ENCODE measurements at regions not wholly inside any gene's neighbourhood (a gene's known extent, or its start where the extent isn't known, plus 50 kb on each side); places are given as distances from the start of the nearest gene placed in this dataset.

DNA sequence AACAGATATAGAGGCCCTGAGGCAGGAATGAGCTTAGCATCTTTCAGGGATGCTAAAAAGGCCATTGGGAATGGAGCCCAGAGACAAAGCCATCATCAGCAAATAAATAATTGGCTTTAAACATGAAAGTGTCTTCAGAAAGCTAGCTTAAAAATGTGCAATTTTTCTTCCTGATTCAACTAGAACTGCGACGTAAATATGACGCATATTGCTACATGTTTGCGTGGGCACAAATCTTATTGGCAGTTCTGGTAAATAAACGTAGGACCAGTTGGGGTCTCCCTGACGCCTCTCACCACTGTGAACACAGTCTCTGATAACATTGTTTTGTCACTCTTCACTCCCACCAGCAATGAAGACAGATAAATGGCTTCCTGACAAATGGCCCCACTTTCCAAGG lies 97.3 kb upstream of the SRD5A3 start:
- Histone ChIP-seq H3K9me3 (ENCODE audit: low read depth, low read length, poor library complexity, severe bottlenecking) (no peaks in the 10 kb centered on the region), H3K27ac (ENCODE audit: low read depth, low read length, poor library complexity, severe bottlenecking) (no peak overlapping the region), H3K36me3 (ENCODE audit: insufficient read depth, low read length, poor library complexity, severe bottlenecking) (no peaks in the 10 kb centered on the region), H3K4me3 (ENCODE audit: low read depth, low read length, poor library complexity, severe bottlenecking) (no peak overlapping the region), H3K4me1 (ENCODE audit: insufficient read depth, low read length, poor library complexity, severe bottlenecking) (no peaks in the 10 kb centered on the region), H3K27me3 (replicated peaks; ENCODE audit: insufficient read depth, low read depth, low read length, poor library complexity) (no peaks in the 10 kb centered on the region)
- ChIA-PET CTCF (no interaction called here), POLR2A (ENCODE audit: low non-redundant PET) (no interaction called here)
- no peak for DNase-seq (ENCODE audit: low spot score)
- no peak for TF ChIP-seq EZH2 (IDR thresholded peaks at IDR 0.05; ENCODE audit: borderline replicate concordance, low read depth, low read length, poor library complexity, severe bottlenecking)
- TF ChIP-seq, protein P1, sequence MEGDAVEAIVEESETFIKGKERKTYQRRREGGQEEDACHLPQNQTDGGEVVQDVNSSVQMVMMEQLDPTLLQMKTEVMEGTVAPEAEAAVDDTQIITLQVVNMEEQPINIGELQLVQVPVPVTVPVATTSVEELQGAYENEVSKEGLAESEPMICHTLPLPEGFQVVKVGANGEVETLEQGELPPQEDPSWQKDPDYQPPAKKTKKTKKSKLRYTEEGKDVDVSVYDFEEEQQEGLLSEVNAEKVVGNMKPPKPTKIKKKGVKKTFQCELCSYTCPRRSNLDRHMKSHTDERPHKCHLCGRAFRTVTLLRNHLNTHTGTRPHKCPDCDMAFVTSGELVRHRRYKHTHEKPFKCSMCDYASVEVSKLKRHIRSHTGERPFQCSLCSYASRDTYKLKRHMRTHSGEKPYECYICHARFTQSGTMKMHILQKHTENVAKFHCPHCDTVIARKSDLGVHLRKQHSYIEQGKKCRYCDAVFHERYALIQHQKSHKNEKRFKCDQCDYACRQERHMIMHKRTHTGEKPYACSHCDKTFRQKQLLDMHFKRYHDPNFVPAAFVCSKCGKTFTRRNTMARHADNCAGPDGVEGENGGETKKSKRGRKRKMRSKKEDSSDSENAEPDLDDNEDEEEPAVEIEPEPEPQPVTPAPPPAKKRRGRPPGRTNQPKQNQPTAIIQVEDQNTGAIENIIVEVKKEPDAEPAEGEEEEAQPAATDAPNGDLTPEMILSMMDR (conservative IDR thresholded peaks at IDR 0.05; ENCODE audit: low read depth, low read length) = no peak
- no TSS peak for BruUV-seq (replicated peaks)
- intact Hi-C loops (cut with micrococcal nuclease; ENCODE audit: unreplicated experiment) = no loop called here

DNA sequence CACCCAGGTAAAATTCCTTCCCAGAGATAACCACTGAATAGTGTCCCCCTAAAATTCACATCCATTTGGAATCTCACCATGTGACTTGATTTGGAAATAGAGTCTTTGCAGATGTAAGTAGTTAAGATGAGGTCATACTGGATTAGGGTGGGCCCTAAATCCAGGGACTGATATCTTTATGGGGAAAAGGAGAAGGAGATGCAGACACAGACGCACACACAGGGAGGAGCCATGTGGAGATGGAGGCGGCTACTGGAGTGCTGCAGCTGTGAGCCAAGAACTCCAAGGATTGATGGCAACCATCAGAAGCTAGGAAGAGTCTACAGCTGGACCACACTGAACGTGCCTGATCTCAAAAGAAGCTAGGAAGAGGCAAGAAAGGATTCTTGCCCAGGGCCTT lies 96.6 kb upstream of the SRD5A3 start:
- no TSS peak for BruUV-seq (replicated peaks)
- TF ChIP-seq EZH2 (IDR thresholded peaks at IDR 0.05; ENCODE audit: borderline replicate concordance, low read depth, low read length, poor library complexity, severe bottlenecking) = no peak
- TF ChIP-seq, protein P1 (conservative IDR thresholded peaks at IDR 0.05; ENCODE audit: low read depth, low read length) = no peak
- Histone ChIP-seq H3K27me3 (replicated peaks; ENCODE audit: insufficient read depth, low read depth, low read length, poor library complexity) (no peaks in the 10 kb centered on the region), H3K4me3 (ENCODE audit: low read depth, low read length, poor library complexity, severe bottlenecking) (no peak overlapping the region), H3K27ac (ENCODE audit: low read depth, low read length, poor library complexity, severe bottlenecking) (no peak overlapping the region), H3K36me3 (ENCODE audit: insufficient read depth, low read length, poor library complexity, severe bottlenecking) (no peaks in the 10 kb centered on the region), H3K9me3 (ENCODE audit: low read depth, low read length, poor library complexity, severe bottlenecking) (no peaks in the 10 kb centered on the region), H3K4me1 (ENCODE audit: insufficient read depth, low read length, poor library complexity, severe bottlenecking) (no peaks in the 10 kb centered on the region)
- DNase-seq (ENCODE audit: low spot score) = no peak
- CTCF ChIA-PET = no interaction called here
- POLR2A ChIA-PET (ENCODE audit: low non-redundant PET) = no interaction called here
- intact Hi-C loops (cut with micrococcal nuclease; ENCODE audit: unreplicated experiment) = no loop called here

GRCh38 chr4:55251342-55251741 lies 94.7 kb upstream of the SRD5A3 start:
- intact Hi-C loops (cut with micrococcal nuclease; ENCODE audit: unreplicated experiment) = no loop called here
- Histone ChIP-seq H3K4me3 (ENCODE audit: low read depth, low read length, poor library complexity, severe bottlenecking) (no peak overlapping the region), H3K36me3 (ENCODE audit: insufficient read depth, low read length, poor library complexity, severe bottlenecking) (no peaks in the 10 kb centered on the region), H3K27ac (ENCODE audit: low read depth, low read length, poor library complexity, severe bottlenecking) (no peak overlapping the region), H3K27me3 (replicated peaks; ENCODE audit: insufficient read depth, low read depth, low read length, poor library complexity) (no peaks in the 10 kb centered on the region), H3K4me1 (ENCODE audit: insufficient read depth, low read length, poor library complexity, severe bottlenecking) (no peaks in the 10 kb centered on the region), H3K9me3 (ENCODE audit: low read depth, low read length, poor library complexity, severe bottlenecking) (no peaks in the 10 kb centered on the region)
- BruUV-seq (replicated peaks) = no TSS peak
- CTCF ChIA-PET = no interaction called here
- DNase-seq (ENCODE audit: low spot score) = peak; percentile 2
- TF ChIP-seq, protein P1 (conservative IDR thresholded peaks at IDR 0.05; ENCODE audit: low read depth, low read length) = no peak
- TF ChIP-seq EZH2 (IDR thresholded peaks at IDR 0.05; ENCODE audit: borderline replicate concordance, low read depth, low read length, poor library complexity, severe bottlenecking) = no peak
- POLR2A ChIA-PET (ENCODE audit: low non-redundant PET) = no interaction called here

Data from A673 (cell line).